Bronchial epithelial cell (primary cell): ENCODE measurements at regions not wholly inside any gene's neighbourhood (a gene's known extent, or its start where the extent isn't known, plus 50 kb on each side); places are given as distances from the start of the nearest gene placed in this dataset.

Experiments
- DNase-seq: peaks from one replicate; pipeline ENCODE4 v3.0.0-alpha.2; 2010; ENCODE audit warnings: low read depth
- FAIRE-seq: peaks from 2 replicates; lab custom pipeline; 2011; peaks lifted over from hg19 to GRCh38; lab: Jason Lieb, UNC
- H3K27me3 ChIP-seq: 2 replicates; pipeline ENCODE4 v1.5.1; 2011; ENCODE audit warnings: low read length; ENCODE audit not compliant: control insufficient read depth, insufficient read depth
- H3K36me3 ChIP-seq: 2 replicates; pipeline ENCODE4 v1.5.1; 2011; ENCODE audit warnings: low read length; ENCODE audit not compliant: control insufficient read depth, insufficient read depth
- H3K4me3 ChIP-seq: 2 replicates; pipeline ENCODE4 v1.5.1; 2011; ENCODE audit warnings: mild to moderate bottlenecking, low read depth, low read length, control low read depth
- CTCF ChIP-seq: IDR thresholded peaks from 2 replicates; pipeline ENCODE4 v1.5.1; 2011; ENCODE audit warnings: mild to moderate bottlenecking, moderate library complexity, low read length, control low read depth, inconsistent platforms; ENCODE audit not compliant: insufficient read depth, severe bottlenecking

- H3K36me3 ChIP-seq: no peaks in the 10 kb centered on the region
- DNase-seq: no peak
- no peaks in the 10 kb centered on the region for H3K27me3 ChIP-seq
- FAIRE-seq: no peak
- TF ChIP-seq CTCF: no peak
- no peak overlapping the region for H3K4me3 ChIP-seq
These were observed 59.2 kb downstream of the RPLP1 start for GRCh38 chr15:69511716-69512340.

- no peak for FAIRE-seq
- TF ChIP-seq CTCF: no peak
- Histone ChIP-seq H3K27me3 (peaks cover 1% of the 10 kb centered on the region), H3K36me3 (no peaks in the 10 kb centered on the region), H3K4me3 (no peak overlapping the region)
- no peak for DNase-seq
These were observed 60.9 kb downstream of the RPLP1 start for GRCh38 chr15:69513450-69513960.

- no peak overlapping the region for H3K4me3 ChIP-seq
- DNase-seq (no peak), FAIRE-seq (no peak)
- no peaks in the 10 kb centered on the region for H3K36me3 ChIP-seq
- H3K27me3 ChIP-seq: peaks cover 1% of the 10 kb centered on the region
- no peak for TF ChIP-seq CTCF
These were observed 61.4 kb downstream of the RPLP1 start for GRCh38 chr15:69513986-69514385.

GRCh38 chr15:69515508-69515907 lies 62.9 kb downstream of the RPLP1 start:
- FAIRE-seq (no peak), DNase-seq (no peak)
- TF ChIP-seq CTCF: no peak
- H3K27me3 ChIP-seq: peaks cover 1% of the 10 kb centered on the region
- H3K36me3 ChIP-seq: no peaks in the 10 kb centered on the region
- H3K4me3 ChIP-seq: no peak overlapping the region

GRCh38 chr15:69515926-69516325 lies 63.3 kb downstream of the RPLP1 start:
- DNase-seq: no peak
- Histone ChIP-seq H3K4me3 (no peak overlapping the region), H3K27me3 (peaks cover 1% of the 10 kb centered on the region), H3K36me3 (no peaks in the 10 kb centered on the region)
- TF ChIP-seq CTCF: no peak
- FAIRE-seq: no peak

- no peak for DNase-seq
- FAIRE-seq: no peak
- H3K27me3 ChIP-seq: peaks cover 1% of the 10 kb centered on the region
These were observed 64.4 kb downstream of the RPLP1 start for GRCh38 chr15:69517052-69517451.

More at GRCh38 chr15:69517052-69517451, 64.4 kb downstream of the RPLP1 start:
- Histone ChIP-seq H3K4me3 (no peak overlapping the region), H3K36me3 (no peaks in the 10 kb centered on the region)
- no peak for TF ChIP-seq CTCF
